ENCODE measurements at regions not wholly inside any gene's neighbourhood (a gene's known extent, or its start where the extent isn't known, plus 50 kb on each side); places are given as distances from the start of the nearest gene placed in this dataset.

DNA sequence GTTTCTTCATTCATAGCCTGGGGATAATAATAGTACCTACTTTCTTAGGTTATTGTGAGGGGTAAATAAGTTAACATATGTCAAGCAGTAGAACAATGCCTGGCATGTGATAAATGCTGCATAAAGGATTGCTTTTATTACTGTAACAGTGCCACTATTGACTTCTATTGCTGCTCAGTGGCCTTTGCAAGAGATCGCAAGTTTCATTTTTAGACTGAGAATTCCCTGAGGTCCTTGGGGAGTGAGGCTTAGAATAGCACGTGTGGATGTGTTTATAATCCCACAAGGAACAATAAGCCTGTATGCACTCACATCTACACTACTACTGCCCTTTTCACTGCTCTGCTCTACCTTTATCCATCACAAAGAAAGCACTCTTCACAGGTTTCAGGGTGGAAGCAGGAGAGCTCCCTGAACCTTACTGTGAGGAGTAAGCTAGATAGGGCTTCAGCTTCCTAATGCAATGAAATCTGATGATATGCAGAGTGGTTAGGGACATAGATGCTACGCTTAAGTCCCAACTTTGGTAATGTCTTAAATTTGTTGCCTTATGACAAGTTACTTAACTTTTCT, 302.6 kb downstream of the SNAPC1 start:
- TF ChIP-seq, protein P1, sequence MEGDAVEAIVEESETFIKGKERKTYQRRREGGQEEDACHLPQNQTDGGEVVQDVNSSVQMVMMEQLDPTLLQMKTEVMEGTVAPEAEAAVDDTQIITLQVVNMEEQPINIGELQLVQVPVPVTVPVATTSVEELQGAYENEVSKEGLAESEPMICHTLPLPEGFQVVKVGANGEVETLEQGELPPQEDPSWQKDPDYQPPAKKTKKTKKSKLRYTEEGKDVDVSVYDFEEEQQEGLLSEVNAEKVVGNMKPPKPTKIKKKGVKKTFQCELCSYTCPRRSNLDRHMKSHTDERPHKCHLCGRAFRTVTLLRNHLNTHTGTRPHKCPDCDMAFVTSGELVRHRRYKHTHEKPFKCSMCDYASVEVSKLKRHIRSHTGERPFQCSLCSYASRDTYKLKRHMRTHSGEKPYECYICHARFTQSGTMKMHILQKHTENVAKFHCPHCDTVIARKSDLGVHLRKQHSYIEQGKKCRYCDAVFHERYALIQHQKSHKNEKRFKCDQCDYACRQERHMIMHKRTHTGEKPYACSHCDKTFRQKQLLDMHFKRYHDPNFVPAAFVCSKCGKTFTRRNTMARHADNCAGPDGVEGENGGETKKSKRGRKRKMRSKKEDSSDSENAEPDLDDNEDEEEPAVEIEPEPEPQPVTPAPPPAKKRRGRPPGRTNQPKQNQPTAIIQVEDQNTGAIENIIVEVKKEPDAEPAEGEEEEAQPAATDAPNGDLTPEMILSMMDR (conservative IDR thresholded peaks at IDR 0.05 in 1 of 2, IDR thresholded peaks at IDR 0.05 in 1 of 2; ENCODE audit: low read depth in 1 of 2, low read length in 2 of 2), result no peak
- no peak for TF ChIP-seq EZH2 (IDR thresholded peaks at IDR 0.05; ENCODE audit: low read length, missing control alignments)

Data from fibroblast of lung (primary cell).